Retinal pigment epithelial cell (primary cell): ENCODE measurements at regions not wholly inside any gene's neighbourhood (a gene's known extent, or its start where the extent isn't known, plus 50 kb on each side); places are given as distances from the start of the nearest gene placed in this dataset.
A peak's percentile ranks its signal among the peaks of the same experiment; 100 is the strongest.

ENCODE experiments used
- DNase-seq: peaks from one replicate; pipeline ENCODE4 v3.0.0-alpha.2; 2010; ENCODE audit warnings: low read depth
- H3K4me3 ChIP-seq: 2 replicates; pipeline ENCODE4 v1.5.1; 2011; ENCODE audit warnings: mild to moderate bottlenecking, low read length, control low read depth, moderate library complexity
- TF ChIP-seq, protein P1 (sequence below): conservative IDR thresholded peaks from 2 replicates; pipeline ENCODE4 v1.5.1; 2011; ENCODE audit warnings: low read depth, low read length, control low read depth, inconsistent platforms

DNA sequence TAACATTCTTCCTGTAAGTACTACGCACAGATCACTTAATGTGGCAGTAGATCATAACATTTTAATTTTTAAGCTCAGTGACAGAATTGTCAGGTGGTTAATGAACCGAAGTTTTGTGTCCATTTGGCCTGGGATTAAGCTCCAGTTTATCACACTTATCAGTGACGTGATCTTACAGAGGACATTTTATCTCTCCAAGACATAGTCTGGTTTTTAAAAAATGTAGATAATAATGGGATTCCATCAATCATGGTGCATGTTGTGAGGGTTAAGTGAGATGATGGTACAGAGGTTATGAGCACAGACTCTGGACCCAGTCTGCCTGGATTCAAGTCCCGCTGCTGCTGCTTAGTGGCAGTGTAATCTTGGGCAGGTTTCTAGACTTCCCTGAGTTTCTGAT lies 66.0 kb upstream of the ZFAND5 start:
- no peak for DNase-seq
- H3K4me3 ChIP-seq = no peak overlapping the region
- TF ChIP-seq, protein P1, sequence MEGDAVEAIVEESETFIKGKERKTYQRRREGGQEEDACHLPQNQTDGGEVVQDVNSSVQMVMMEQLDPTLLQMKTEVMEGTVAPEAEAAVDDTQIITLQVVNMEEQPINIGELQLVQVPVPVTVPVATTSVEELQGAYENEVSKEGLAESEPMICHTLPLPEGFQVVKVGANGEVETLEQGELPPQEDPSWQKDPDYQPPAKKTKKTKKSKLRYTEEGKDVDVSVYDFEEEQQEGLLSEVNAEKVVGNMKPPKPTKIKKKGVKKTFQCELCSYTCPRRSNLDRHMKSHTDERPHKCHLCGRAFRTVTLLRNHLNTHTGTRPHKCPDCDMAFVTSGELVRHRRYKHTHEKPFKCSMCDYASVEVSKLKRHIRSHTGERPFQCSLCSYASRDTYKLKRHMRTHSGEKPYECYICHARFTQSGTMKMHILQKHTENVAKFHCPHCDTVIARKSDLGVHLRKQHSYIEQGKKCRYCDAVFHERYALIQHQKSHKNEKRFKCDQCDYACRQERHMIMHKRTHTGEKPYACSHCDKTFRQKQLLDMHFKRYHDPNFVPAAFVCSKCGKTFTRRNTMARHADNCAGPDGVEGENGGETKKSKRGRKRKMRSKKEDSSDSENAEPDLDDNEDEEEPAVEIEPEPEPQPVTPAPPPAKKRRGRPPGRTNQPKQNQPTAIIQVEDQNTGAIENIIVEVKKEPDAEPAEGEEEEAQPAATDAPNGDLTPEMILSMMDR = no peak

DNA sequence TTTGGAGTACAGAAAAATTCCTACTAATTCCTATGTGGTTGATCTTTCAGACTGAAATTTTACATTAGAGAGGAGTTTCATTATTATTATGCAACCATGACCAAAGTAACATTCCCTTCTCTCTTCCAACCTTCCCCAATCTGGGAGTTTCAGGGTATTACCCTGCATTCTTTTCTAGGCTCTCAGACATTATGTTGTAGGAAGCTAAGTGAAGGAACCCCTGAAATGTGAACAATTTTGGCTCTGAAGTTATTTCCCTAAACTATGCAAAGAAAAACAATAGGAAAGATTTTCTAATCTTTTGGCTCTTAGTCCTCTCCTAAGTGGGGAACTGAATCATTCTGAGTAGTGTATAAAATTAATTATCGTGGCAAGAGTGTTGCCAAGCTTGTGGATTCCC lies 63.3 kb upstream of the ZFAND5 start:
- peak; percentile 43 for DNase-seq
- TF ChIP-seq, protein P1 = no peak
- H3K4me3 ChIP-seq = no peak overlapping the region

DNA sequence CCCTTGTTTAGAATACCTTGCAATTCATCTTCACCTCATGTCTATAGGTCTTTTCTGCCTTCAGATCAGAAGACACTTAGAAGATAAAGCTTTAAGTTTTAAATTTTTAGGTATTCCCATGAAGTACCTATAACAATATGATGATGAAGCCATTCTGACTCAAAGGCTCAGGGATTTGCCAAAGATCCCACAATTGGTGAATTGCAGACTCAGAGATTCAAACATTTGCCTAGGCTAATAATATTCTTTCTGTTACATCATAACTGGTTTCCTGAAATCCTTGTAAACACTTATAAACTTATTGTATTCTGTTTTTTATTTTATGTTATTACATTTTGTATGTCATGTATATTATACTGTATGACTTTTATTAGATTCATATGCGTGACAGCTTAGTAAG lies 62.8 kb upstream of the ZFAND5 start:
- TF ChIP-seq, protein P1 = no peak
- no peak for DNase-seq
- H3K4me3 ChIP-seq = no peak overlapping the region

DNA sequence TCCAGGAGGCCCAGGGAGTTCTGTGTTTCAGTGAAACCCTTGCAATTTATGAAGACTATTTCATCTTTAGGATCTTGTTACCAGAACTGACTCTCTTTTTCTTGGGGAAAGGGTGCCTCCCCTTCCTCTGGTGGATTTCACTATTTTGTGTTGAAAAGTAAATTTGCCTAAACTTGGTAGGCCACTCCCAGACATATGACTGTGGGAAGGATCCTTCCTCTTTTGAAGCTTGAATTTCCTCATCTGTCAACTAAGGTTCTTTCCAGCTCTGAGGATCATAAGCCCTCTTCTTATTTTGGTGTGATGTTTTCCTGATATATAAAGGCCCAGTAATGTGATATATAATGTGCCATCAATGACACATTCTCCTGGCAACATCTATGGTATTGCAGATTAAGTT lies 59.1 kb upstream of the ZFAND5 start:
- TF ChIP-seq, protein P1 = no peak
- no peak for DNase-seq
- no peak overlapping the region for H3K4me3 ChIP-seq

DNA sequence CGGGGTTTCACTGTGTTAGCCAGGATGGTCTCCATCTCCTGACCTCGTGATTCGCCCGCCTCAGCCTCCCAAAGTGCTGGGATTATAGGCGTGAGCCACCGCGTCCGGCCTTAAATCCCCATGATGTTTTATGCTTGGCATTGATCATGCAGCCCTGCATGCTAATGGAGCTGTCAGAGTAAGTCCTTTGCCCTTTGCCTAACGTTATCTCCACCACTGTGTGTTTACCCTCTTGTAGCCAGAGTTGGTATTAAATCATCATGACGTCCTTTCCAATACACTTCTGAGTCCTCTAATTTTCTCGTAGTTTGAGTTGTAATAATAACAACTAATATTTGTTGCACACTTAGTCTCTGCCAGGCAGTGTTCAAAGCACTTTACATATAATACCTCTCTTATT lies 57.2 kb upstream of the ZFAND5 start:
- TF ChIP-seq, protein P1 = no peak
- H3K4me3 ChIP-seq = no peak overlapping the region
- DNase-seq = no peak

DNA sequence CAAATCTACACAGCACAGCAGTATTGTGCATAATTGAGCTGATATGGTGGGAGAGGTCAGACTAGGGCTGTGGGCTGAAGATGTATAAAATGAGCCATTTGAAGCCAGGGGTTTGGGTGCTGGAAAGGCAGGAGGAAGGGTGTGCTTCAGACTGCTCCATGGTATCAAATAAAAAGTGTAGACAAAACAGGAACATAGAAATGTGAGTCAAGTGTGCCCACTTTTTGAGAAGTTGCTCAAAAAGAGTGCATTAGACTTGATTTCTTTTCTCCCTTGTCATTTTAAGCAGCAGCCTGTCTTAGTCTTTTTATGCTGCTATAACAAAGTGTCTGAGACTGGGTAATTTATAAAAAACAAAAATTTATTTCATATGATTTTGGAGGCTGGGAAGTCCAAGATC lies 55.8 kb upstream of the ZFAND5 start:
- DNase-seq = no peak
- no peak overlapping the region for H3K4me3 ChIP-seq
- TF ChIP-seq, protein P1 = no peak

DNA sequence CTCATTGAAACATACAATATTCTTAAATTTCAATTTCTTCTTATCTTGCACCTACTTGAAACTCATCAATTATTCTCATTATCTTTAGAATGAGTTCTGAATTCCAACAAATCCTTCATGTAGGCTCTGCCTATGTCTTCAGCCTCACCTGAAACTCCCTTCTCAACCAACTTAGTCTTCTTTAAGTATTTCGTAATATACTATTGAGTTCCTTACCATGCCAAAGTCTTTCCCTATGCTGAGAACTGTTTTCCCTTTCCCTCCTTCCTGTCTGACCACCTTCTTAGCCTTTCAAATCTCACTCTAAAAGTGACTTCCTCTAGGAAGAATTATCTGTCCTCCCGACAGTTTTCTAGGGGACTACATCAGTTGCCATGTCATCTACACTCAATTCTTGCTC lies 50.9 kb upstream of the ZFAND5 start:
- H3K4me3 ChIP-seq = no peak overlapping the region
- TF ChIP-seq, protein P1 = no peak
- no peak for DNase-seq
